H1 (cell line): ENCODE measurements at regions not wholly inside any gene's neighbourhood (a gene's known extent, or its start where the extent isn't known, plus 50 kb on each side); places are given as distances from the start of the nearest gene placed in this dataset.
A peak's percentile ranks its signal among the peaks of the same experiment; 100 is the strongest.

Experiments used
- CTCF ChIA-PET: fragments of 300-600 bp; sonication (Branson Sonifier 250); formaldehyde crosslinking; loops from one replicate; lab custom pipeline; 2021; ENCODE audit not compliant: partially characterized antibody; lab: Charles Lee
- POLR2A ChIA-PET: fragments of 300-600 bp; sonication (Branson Sonifier 250); formaldehyde crosslinking; loops from one replicate; lab custom pipeline; 2021; ENCODE audit warnings: inconsistent platforms; ENCODE audit not compliant: partially characterized antibody; lab: Charles Lee
- DNase-seq, 2 experiments: peaks; one replicate each; pipeline versions ENCODE4 v3.0.0 to v3.0.0-alpha.2; 2010 to 2022; ENCODE audit warnings: low spot score in 2 of 2, low read depth in 1 of 2, mixed read lengths in 1 of 2
- FAIRE-seq: peaks from 2 replicates; lab custom pipeline; 2011; peaks lifted over from hg19 to GRCh38; lab: Jason Lieb, UNC
- H2AFZ ChIP-seq: 2 replicates; pipeline ENCODE4 v1.8.1; 2012; ENCODE audit warnings: low read length, inconsistent platforms
- H2AK5ac ChIP-seq: 2 replicates; pipeline ENCODE4 v1.6.1; 2013; ENCODE audit warnings: low read depth, low read length
- H2BK120ac ChIP-seq: replicated peaks from 2 replicates; pipeline ENCODE3; 2013; ENCODE audit warnings: low read depth, low read length, inconsistent platforms
- H2BK12ac ChIP-seq: 2 replicates; pipeline ENCODE4 v1.6.1; 2013; ENCODE audit warnings: low read depth, low read length
- H2BK15ac ChIP-seq: 2 replicates; pipeline ENCODE4 v1.6.1; 2013; ENCODE audit warnings: low read length
- H2BK20ac ChIP-seq: 2 replicates; pipeline ENCODE4 v1.6.1; 2013; ENCODE audit warnings: low read length
- H2BK5ac ChIP-seq: 2 replicates; pipeline ENCODE4 v1.6.1; 2013; ENCODE audit warnings: low read depth, low read length
- H3K14ac ChIP-seq: 2 replicates; pipeline ENCODE4 v1.6.1; 2013; ENCODE audit warnings: inconsistent platforms; ENCODE audit not compliant: insufficient read length
- H3K18ac ChIP-seq: 2 replicates; pipeline ENCODE4 v1.6.1; 2013; ENCODE audit warnings: low read length; ENCODE audit errors: extremely low read depth
- H3K23ac ChIP-seq: 2 replicates; pipeline ENCODE4 v1.6.1; 2013; ENCODE audit warnings: inconsistent platforms; ENCODE audit not compliant: insufficient read length
- H3K23me2 ChIP-seq: 2 replicates; pipeline ENCODE4 v1.6.1; 2013; ENCODE audit warnings: low read depth, low read length
- H3K27ac ChIP-seq: 2 replicates; pipeline ENCODE4 v1.6.1; 2011; ENCODE audit warnings: low read depth, low read length, inconsistent platforms
- H3K27me3 ChIP-seq, 4 experiments: replicated peaks in 1 of 4; 1 replicate in 1 of 4; 2 replicates in 3 of 4; pipeline versions ENCODE4 v1.6.1 to v1.8.1; 2011 to 2013; ENCODE audit warnings: low read length in 3 of 4, mild to moderate bottlenecking in 3 of 4, inconsistent platforms in 2 of 4, mixed read lengths in 2 of 4, moderate library complexity in 1 of 4; ENCODE audit not compliant: control insufficient read depth in 3 of 4, insufficient read depth in 3 of 4; ENCODE audit errors: extremely low read depth in 1 of 4
- H3K36me3 ChIP-seq, 4 experiments: 2 replicates each; pipeline versions ENCODE4 v1.6.1 to v1.8.1; 2011 to 2013; ENCODE audit warnings: mild to moderate bottlenecking in 4 of 4, low read length in 3 of 4, moderate library complexity in 2 of 4, control low read depth in 1 of 4, inconsistent platforms in 1 of 4; ENCODE audit not compliant: insufficient read depth in 4 of 4, control insufficient read depth in 2 of 4
- H3K4ac ChIP-seq: replicated peaks from 2 replicates; pipeline ENCODE3; 2013; ENCODE audit warnings: low read length, low read depth, mixed read lengths, inconsistent platforms; ENCODE audit not compliant: insufficient read length
- H3K4me1 ChIP-seq, 4 experiments: replicated peaks in 1 of 4; 1 replicate in 1 of 4; 2 replicates in 3 of 4; pipeline versions ENCODE4 v1.6.1 to v1.8.1; 2011 to 2013; ENCODE audit warnings: low read length in 3 of 4, inconsistent platforms in 2 of 4, mixed read lengths in 1 of 4; ENCODE audit not compliant: insufficient read depth in 4 of 4, control insufficient read depth in 3 of 4
- H3K4me2 ChIP-seq, 2 experiments: 2 replicates each; pipeline versions ENCODE4 v1.6.1 to v1.8.1; 2011 to 2013; ENCODE audit warnings: low read depth in 2 of 2, low read length in 2 of 2, control low read depth in 1 of 2, inconsistent platforms in 1 of 2, mild to moderate bottlenecking in 1 of 2; ENCODE audit not compliant: insufficient read depth in 1 of 2
- H3K4me3 ChIP-seq, 4 experiments: fragments of 200-600, 300-600 bp in 1 of 4; sonication (generic), shearing (Covaris generic), sonication (Bioruptor Twin) in 1 of 4; 2 replicates each; pipeline versions ENCODE4 v1.5.1 to v1.8.1; 2011 to 2016; ENCODE audit warnings: low read length in 4 of 4, low read depth in 3 of 4, control low read depth in 2 of 4, inconsistent platforms in 2 of 4, mild to moderate bottlenecking in 2 of 4, mixed read lengths in 1 of 4, moderate library complexity in 1 of 4; ENCODE audit not compliant: insufficient read depth in 2 of 4; ENCODE audit errors: extremely low read depth in 1 of 4
- H3K56ac ChIP-seq: replicated peaks from 2 replicates; pipeline ENCODE3; 2013; ENCODE audit warnings: low read depth, mild to moderate bottlenecking, mixed read lengths, low read length, inconsistent platforms; ENCODE audit not compliant: insufficient read length
- H3K79me1 ChIP-seq: 2 replicates; pipeline ENCODE4 v1.6.1; 2013; ENCODE audit warnings: low read depth, low read length, control low read depth
- H3K79me2 ChIP-seq, 2 experiments: 2 replicates each; pipeline versions ENCODE4 v1.6.1 to v1.8.1; 2012 to 2013; ENCODE audit warnings: low read length in 2 of 2, mild to moderate bottlenecking in 2 of 2, inconsistent platforms in 1 of 2; ENCODE audit not compliant: insufficient read depth in 2 of 2, control insufficient read depth in 1 of 2
- H3K9ac ChIP-seq, 4 experiments: replicated peaks in 1 of 4; 1 replicate in 1 of 4; 2 replicates in 3 of 4; pipeline versions ENCODE4 v1.6.1 to v1.8.1; 2011 to 2013; ENCODE audit warnings: low read depth in 3 of 4, low read length in 3 of 4, control low read depth in 2 of 4, mild to moderate bottlenecking in 2 of 4, moderate library complexity in 2 of 4, inconsistent platforms in 1 of 4; ENCODE audit errors: extremely low read depth in 1 of 4
- H3K9me3 ChIP-seq, 2 experiments: 2 replicates each; pipeline versions ENCODE4 v1.6.1 to v1.8.1; 2012 to 2013; ENCODE audit warnings: mild to moderate bottlenecking in 2 of 2, moderate library complexity in 2 of 2, control low read depth in 1 of 2, inconsistent platforms in 1 of 2, low read depth in 1 of 2, low read length in 1 of 2, mixed read lengths in 1 of 2; ENCODE audit not compliant: insufficient read depth in 2 of 2
- H4K20me1 ChIP-seq, 2 experiments: replicated peaks in 1 of 2; 2 replicates each; pipeline versions ENCODE3 to v1.8.1; 2011 to 2013; ENCODE audit warnings: inconsistent platforms in 2 of 2, low read length in 2 of 2, mild to moderate bottlenecking in 1 of 2; ENCODE audit not compliant: insufficient read depth in 2 of 2, control insufficient read depth in 1 of 2
- H4K5ac ChIP-seq: 2 replicates; pipeline ENCODE4 v1.6.1; 2013; ENCODE audit warnings: low read length, low read depth, mixed read lengths, inconsistent platforms; ENCODE audit not compliant: insufficient read length
- H4K8ac ChIP-seq: 2 replicates; pipeline ENCODE4 v1.8.0; 2013; ENCODE audit warnings: mild to moderate bottlenecking, moderate library complexity, low read length, inconsistent platforms; ENCODE audit not compliant: insufficient read depth; ENCODE audit errors: extremely low read depth
- H4K91ac ChIP-seq: replicated peaks from 2 replicates; pipeline ENCODE3; 2013; ENCODE audit warnings: low read length, mixed read lengths, inconsistent platforms; ENCODE audit not compliant: insufficient read length
- BRCA1 ChIP-seq: IDR thresholded peaks from 2 replicates; pipeline ENCODE4 v1.6.1; 2012; ENCODE audit warnings: low read depth, low read length, improper control_type of control experiment
- CBX8 ChIP-seq: fragments of 300-800, 300-1000 bp; sonication (generic); IDR thresholded peaks from 2 replicates; pipeline ENCODE4 v1.7.1; 2016; ENCODE audit warnings: low read depth, low read length, borderline replicate concordance
- CHD1 ChIP-seq: IDR thresholded peaks from 2 replicates; pipeline ENCODE4 v1.6.1; 2012; ENCODE audit warnings: low read depth, low read length, improper control_type of control experiment
- CHD2 ChIP-seq: IDR thresholded peaks from 2 replicates; pipeline ENCODE4 v1.6.1; 2012; ENCODE audit warnings: low read length, improper control_type of control experiment
- EP300 ChIP-seq, 2 experiments: IDR thresholded peaks; 1 replicate in 1 of 2; 2 replicates in 1 of 2; pipeline ENCODE4 v1.6.1; 2011 to 2012; ENCODE audit warnings: low read depth in 2 of 2, low read length in 2 of 2, mild to moderate bottlenecking in 2 of 2, borderline replicate concordance in 1 of 2, inconsistent platforms in 1 of 2, moderate library complexity in 1 of 2
- KDM5A ChIP-seq: fragments of 200-600 bp; IDR thresholded peaks from 2 replicates; pipeline ENCODE4 v1.7.1; 2012; ENCODE audit warnings: mild to moderate bottlenecking, low read length, inconsistent platforms, mixed read lengths
- SIX5 ChIP-seq: IDR thresholded peaks from 2 replicates; pipeline ENCODE4 v1.6.1; 2011; ENCODE audit warnings: mild to moderate bottlenecking, low read depth, low read length
- TEAD4 ChIP-seq: IDR thresholded peaks from 2 replicates; pipeline ENCODE4 v1.6.1; 2012; ENCODE audit warnings: low read depth, low read length, inconsistent platforms, mixed read lengths
- YY1 ChIP-seq: IDR thresholded peaks from 2 replicates; pipeline ENCODE4 v1.6.1; 2011; ENCODE audit warnings: low read depth, mild to moderate bottlenecking, low read length
- WGBS, 2 experiments: shearing (Covaris generic) in 1 of 2; methylation state at CpG; one replicate each; pipeline versions ENCODE4 v1.1.6 to v1.1.7; 2013 to 2015; ENCODE audit warnings: low lambda C conversion rate in 2 of 2, mixed read lengths in 2 of 2, inconsistent platforms in 1 of 2, low coverage in 1 of 2, missing lambda C conversion rate in 1 of 2; ENCODE audit not compliant: insufficient replicate concordance in 2 of 2, insufficient coverage in 1 of 2, insufficient read length in 1 of 2; ENCODE audit errors: extremely low coverage in 1 of 2, missing lambda C conversion rate in 1 of 2; 5-methylcytosine and 5-hydroxymethylcytosine counted together
- TF ChIP-seq, protein P1 (sequence below): IDR thresholded peaks from 2 replicates; pipeline ENCODE4 v1.6.1; 2012; ENCODE audit warnings: inconsistent platforms
- TF ChIP-seq, protein P2 (sequence below), 3 experiments: IDR thresholded peaks; 1 replicate in 2 of 3; 2 replicates in 1 of 3; pipeline versions ENCODE4 v1.5.1 to v1.6.1; 2011; ENCODE audit warnings: low read length in 3 of 3, mild to moderate bottlenecking in 3 of 3, inconsistent platforms in 2 of 3, low read depth in 1 of 3, moderate library complexity in 1 of 3; ENCODE audit not compliant: insufficient read depth in 1 of 3; ENCODE audit errors: control extremely low read depth in 1 of 3

DNA sequence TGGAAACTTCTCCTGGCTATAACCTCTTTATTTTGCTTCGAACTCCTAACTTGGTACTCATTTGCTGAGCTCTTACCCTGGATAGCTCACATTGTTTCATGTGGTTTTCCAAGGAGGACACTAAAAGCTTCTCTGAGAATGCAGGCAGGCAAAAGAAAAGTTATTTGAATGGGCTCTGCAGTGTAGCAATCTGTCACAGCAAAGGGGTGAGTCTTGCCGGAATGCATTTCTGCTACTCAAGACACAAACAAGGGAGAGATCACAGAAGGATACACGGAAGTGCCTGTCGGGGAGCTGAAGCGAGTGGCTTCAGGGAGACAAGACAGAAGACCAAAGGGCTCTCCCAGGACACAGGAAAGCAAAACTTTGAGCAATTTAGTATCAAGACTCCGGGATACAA lies 265.4 kb downstream of the SS18 start:
- no peak overlapping the region for H4K5ac ChIP-seq
- H2AK5ac ChIP-seq = no peak overlapping the region
- no peaks in the 10 kb centered on the region for H3K36me3 ChIP-seq
- H3K79me2 ChIP-seq = no peaks in the 10 kb centered on the region
- H2BK15ac ChIP-seq = no peak overlapping the region
- no peak overlapping the region for H3K27ac ChIP-seq
- H2BK20ac ChIP-seq = no peak overlapping the region
- no peak overlapping the region for H3K23ac ChIP-seq
- no peak overlapping the region for H3K18ac ChIP-seq
- H2BK12ac ChIP-seq = no peak overlapping the region
- 89% methylated on average over 6 of the region's 6 CpGs; no CpG with 5 or more reads in 1 of the 2 experiments for WGBS, 2 experiments
- H3K79me1 ChIP-seq = no peaks in the 10 kb centered on the region
- no peak overlapping the region for H3K9ac ChIP-seq
- POLR2A ChIA-PET = no interaction called here
- H4K8ac ChIP-seq = no peak overlapping the region
- H3K9me3 ChIP-seq = no peaks in the 10 kb centered on the region
- H3K4me1 ChIP-seq = peaks cover 0 to 3% (median 0%) of the 10 kb centered on the region in 4 experiments; a peak in 1 of 7 replicates
- H2BK120ac ChIP-seq = no peak overlapping the region
- H4K91ac ChIP-seq = no peak overlapping the region
- no peaks in the 10 kb centered on the region for H3K23me2 ChIP-seq
- CTCF ChIA-PET = interaction anchor here (0.9 to 1.3 kb wide), 2 partner anchors 9 to 81 kb away, joined by 3 read pairs; no protein-coding TSS in a partner anchor
- no peak overlapping the region for H3K4ac ChIP-seq
- no peak overlapping the region for H3K14ac ChIP-seq
- no peaks in the 10 kb centered on the region for H4K20me1 ChIP-seq
- no peak for DNase-seq
- H3K4me2 ChIP-seq = no peak overlapping the region
- no peak for FAIRE-seq
- H2AFZ ChIP-seq = peak overlapping the region; percentile 62; the same call in 1 of the 2 replicates
- no peak overlapping the region for H2BK5ac ChIP-seq
- no peaks in the 10 kb centered on the region for H3K27me3 ChIP-seq
- no peak overlapping the region for H3K56ac ChIP-seq
- H3K4me3 ChIP-seq = no peak overlapping the region
- no peak for TF ChIP-seq SIX5
- TF ChIP-seq CHD2 = no peak
- no peak for TF ChIP-seq TEAD4
- TF ChIP-seq CHD1 = no peak
- TF ChIP-seq YY1 = no peak
- TF ChIP-seq, protein P1, sequence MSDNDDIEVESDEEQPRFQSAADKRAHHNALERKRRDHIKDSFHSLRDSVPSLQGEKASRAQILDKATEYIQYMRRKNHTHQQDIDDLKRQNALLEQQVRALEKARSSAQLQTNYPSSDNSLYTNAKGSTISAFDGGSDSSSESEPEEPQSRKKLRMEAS = no peak
- TF ChIP-seq BRCA1 = no peak
- TF ChIP-seq, protein P2, sequence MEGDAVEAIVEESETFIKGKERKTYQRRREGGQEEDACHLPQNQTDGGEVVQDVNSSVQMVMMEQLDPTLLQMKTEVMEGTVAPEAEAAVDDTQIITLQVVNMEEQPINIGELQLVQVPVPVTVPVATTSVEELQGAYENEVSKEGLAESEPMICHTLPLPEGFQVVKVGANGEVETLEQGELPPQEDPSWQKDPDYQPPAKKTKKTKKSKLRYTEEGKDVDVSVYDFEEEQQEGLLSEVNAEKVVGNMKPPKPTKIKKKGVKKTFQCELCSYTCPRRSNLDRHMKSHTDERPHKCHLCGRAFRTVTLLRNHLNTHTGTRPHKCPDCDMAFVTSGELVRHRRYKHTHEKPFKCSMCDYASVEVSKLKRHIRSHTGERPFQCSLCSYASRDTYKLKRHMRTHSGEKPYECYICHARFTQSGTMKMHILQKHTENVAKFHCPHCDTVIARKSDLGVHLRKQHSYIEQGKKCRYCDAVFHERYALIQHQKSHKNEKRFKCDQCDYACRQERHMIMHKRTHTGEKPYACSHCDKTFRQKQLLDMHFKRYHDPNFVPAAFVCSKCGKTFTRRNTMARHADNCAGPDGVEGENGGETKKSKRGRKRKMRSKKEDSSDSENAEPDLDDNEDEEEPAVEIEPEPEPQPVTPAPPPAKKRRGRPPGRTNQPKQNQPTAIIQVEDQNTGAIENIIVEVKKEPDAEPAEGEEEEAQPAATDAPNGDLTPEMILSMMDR (IDR thresholded peaks at IDR 0.05; ENCODE audit: control extremely low read depth in 1 of 3, insufficient read depth in 1 of 3, low read depth in 1 of 3, low read length in 3 of 3) = no peak
- no peak for TF ChIP-seq CBX8
- no peak for TF ChIP-seq EP300 (IDR thresholded peaks at IDR 0.05; ENCODE audit: borderline replicate concordance in 1 of 2, low read depth in 2 of 2, low read length in 2 of 2)
- no peak for TF ChIP-seq KDM5A
